ENCODE measurements at regions not wholly inside any gene's neighbourhood (a gene's known extent, or its start where the extent isn't known, plus 50 kb on each side); places are given as distances from the start of the nearest gene placed in this dataset.

DNA sequence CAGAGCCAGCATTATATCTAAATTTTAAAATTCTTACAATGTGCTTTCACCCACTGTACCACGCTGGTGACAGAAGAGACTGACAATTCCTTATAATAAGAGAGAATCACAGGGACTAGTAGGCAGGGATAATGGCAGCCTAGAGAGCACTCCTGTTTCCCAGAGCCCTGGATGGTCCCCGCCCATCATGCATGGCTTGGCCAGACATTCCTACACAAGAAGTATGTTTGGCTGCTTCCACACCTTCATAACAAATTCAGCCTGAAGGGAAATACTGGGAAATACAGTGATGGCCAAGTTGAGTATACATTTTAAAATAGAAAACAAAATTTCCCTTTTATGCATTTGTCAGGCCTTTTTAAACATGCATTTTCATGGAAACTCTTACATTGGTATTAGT is 193.5 kb upstream of the ELL2 start:
- TF ChIP-seq POLR2A (IDR thresholded peaks at IDR 0.05; ENCODE audit: low read depth, low read length): no peak
- DNase-seq (ENCODE audit: insufficient read length, low spot score) (no peak), FAIRE-seq (no peak)

DNA sequence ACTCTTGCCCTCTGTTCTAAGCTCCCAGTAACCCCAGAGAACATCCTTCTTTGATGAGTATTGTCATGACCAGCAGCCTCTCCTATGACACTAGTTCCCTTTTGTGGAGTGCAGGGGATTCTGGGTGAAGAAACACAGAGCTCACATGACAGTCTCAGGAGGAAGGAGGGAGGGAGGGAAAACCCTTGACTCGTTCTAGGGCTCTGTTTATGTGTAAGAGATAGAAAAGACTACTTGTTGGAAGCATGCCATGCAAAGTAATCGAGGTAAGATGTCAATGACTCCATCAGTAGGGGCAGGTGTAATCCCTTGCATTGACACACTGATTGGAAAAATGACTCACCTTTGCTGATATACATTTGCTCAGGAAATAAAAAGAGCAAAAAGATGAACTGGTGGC is 190.2 kb upstream of the ELL2 start:
- no peak for TF ChIP-seq POLR2A (IDR thresholded peaks at IDR 0.05; ENCODE audit: low read depth, low read length)
- FAIRE-seq: no peak
- DNase-seq (ENCODE audit: insufficient read length, low spot score): no peak

DNA sequence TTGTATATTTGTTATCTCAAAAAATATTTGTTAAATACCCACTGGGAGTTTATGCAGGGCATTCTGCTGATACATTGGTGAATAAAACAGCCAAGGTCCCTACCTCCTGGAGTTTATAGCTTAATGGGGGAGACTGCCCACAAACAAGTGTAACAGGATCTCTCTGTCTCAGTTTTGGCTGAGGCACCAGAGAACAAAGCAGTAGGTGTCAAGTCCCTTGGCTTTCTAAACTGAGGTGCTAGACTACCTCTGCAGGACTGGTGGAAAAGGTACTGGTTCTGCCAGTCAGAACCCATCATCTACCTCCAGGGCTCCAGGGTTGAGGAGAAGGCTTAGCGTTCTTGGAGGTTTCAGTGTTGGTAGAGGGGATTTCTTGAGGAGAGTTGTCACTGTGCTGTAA is 188.4 kb upstream of the ELL2 start:
- TF ChIP-seq POLR2A (IDR thresholded peaks at IDR 0.05; ENCODE audit: low read depth, low read length): no peak
- FAIRE-seq (no peak), DNase-seq (ENCODE audit: insufficient read length, low spot score) (no peak)

DNA sequence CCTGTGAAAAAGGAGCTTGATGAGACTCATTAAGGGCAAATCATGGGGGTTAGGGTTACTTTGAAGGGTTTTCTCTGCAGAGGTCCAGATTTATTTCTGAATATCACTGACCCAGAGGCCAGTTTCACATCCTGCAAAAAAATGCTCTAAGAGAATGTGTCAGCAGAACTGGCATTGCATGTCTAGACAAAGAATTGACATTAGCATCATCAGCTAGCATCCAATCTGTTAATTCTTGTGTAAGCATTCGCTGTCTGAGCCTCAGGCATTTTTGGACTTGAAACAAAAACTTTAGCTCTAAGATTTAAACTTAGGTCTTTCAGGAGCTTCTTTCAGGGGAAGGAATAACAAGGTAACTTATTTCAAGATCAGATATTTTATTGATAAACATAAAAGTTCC is 187.9 kb upstream of the ELL2 start:
- no peak for TF ChIP-seq POLR2A (IDR thresholded peaks at IDR 0.05; ENCODE audit: low read depth, low read length)
- DNase-seq (ENCODE audit: insufficient read length, low spot score): no peak
- FAIRE-seq: no peak

DNA sequence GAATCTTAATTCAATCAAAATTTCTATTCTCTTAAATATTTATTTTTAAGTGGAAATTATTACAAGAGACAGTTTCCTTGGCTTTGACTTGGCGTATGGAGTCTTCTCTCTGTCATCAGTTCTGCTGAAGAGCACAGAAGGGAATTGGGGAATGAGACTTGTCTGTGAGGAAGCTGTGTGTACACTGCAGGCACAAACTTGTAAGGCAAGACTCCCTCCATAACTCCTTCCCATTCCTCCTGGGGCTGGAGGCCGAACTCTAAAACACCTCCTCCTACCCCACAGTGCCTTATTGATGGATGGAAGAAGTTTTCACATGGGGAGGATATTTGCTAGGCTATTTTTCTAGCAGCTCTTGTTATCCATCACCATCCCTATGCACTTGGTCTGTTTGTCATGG is 187.4 kb upstream of the ELL2 start:
- no peak for FAIRE-seq
- no peak for DNase-seq (ENCODE audit: insufficient read length, low spot score)
- no peak for TF ChIP-seq POLR2A (IDR thresholded peaks at IDR 0.05; ENCODE audit: low read depth, low read length)

DNA sequence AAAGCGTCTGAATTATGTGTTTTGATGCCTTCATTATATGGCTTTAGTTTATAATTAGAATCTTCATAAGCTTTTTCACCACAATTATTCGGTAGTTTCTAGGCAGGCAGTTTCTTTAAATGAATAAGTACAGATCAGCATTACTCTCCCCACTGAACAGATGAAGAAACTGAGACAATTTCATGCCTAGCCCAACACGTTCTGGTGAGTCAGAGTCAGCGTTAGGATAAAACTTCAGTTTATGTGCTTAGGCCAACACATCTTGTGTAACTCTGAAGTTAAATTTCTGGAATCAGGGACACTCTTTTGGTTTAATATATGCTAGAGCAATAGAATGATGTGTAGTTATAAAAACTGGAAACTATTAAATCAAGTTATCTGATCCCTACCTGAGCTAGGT is 186.7 kb upstream of the ELL2 start:
- DNase-seq (ENCODE audit: insufficient read length, low spot score): no peak
- no peak for TF ChIP-seq POLR2A (IDR thresholded peaks at IDR 0.05; ENCODE audit: low read depth, low read length)

DNA sequence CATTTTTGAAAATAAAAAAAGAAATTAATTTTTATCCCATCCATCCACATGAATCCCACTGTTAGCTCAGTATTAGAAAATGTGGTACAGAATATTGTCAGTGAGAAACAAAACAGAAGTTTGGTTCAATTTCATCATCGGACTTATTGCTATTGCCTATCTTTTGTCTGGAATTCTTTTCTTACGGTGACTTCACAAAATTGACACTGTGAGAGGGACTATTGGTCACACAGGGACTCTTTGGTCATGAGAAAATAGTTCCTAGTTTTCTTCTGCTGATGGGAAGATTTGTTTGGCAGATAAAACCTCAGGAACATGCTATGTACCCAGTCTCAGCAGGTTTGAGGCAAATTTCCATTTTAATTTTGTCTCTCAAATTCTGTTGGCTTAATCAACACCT is 186.2 kb upstream of the ELL2 start:
- FAIRE-seq (no peak), DNase-seq (ENCODE audit: insufficient read length, low spot score) (no peak)
- no peak for TF ChIP-seq POLR2A (IDR thresholded peaks at IDR 0.05; ENCODE audit: low read depth, low read length)

More for the DNA sequence above, 186.7 kb upstream of the ELL2 start:
- FAIRE-seq: no peak

DNA sequence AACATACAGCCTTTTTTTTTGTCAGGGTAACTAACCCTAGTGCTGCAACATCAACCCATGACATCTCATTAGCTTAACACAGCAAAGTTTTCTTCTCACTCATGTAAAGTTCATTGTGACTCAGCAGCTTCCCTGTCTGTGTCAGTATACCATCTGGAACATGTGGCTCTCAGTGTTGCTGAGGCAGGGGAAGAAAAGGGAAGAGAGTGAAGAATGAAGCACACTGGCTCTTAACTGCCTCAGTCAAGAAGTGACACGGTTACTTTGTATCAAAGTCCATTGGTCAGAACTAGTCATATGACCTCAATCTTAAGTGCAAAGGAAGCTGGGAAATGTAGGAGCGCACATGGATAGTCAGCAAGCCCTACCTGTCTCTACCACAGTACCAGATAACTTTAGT is 185.0 kb upstream of the ELL2 start:
- TF ChIP-seq POLR2A (IDR thresholded peaks at IDR 0.05; ENCODE audit: low read depth, low read length): no peak
- peak; percentile 66 for FAIRE-seq
- no peak for DNase-seq (ENCODE audit: insufficient read length, low spot score)

DNA sequence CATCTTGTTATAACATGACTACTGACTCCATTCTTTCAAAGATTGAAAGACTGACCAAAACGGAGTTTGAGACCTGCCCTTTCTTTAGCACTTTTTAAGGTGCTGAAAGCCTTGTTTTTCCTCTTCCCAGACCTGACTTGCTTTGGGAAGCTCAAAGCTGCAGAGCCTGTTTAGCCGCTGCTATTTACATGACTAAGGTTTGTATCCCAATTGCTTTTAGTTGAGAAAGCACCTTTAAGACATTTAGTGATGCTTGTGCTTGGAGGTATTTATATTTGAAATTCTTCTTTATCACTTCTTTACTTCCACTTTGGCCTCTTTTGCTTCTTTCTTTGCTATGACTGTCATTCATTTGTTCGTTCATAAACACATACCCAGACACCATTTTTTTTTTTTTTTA is 182.6 kb upstream of the ELL2 start:
- DNase-seq (ENCODE audit: insufficient read length, low spot score): no peak
- FAIRE-seq: no peak
- TF ChIP-seq POLR2A (IDR thresholded peaks at IDR 0.05; ENCODE audit: low read depth, low read length): no peak

DNA sequence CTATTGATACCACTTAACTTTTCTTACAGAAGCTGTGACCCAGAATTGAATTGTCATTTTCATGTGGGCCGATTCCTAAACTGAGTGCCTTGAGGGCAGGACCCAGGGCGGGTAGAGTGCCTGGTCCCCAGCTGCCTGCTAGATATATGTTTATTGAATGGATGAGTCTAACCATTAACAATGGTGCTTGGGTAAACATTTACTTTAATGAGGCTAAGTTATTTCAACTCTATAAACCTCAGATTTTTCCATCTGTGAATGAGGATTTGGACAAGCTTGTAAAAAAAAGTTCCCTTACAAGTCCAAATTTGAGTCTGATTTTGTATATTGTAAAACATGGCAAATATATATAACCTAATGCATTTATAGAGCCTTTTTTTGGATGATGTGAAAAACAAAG is 181.8 kb upstream of the ELL2 start:
- FAIRE-seq (no peak), DNase-seq (ENCODE audit: insufficient read length, low spot score) (no peak)
- TF ChIP-seq POLR2A (IDR thresholded peaks at IDR 0.05; ENCODE audit: low read depth, low read length): no peak

DNA sequence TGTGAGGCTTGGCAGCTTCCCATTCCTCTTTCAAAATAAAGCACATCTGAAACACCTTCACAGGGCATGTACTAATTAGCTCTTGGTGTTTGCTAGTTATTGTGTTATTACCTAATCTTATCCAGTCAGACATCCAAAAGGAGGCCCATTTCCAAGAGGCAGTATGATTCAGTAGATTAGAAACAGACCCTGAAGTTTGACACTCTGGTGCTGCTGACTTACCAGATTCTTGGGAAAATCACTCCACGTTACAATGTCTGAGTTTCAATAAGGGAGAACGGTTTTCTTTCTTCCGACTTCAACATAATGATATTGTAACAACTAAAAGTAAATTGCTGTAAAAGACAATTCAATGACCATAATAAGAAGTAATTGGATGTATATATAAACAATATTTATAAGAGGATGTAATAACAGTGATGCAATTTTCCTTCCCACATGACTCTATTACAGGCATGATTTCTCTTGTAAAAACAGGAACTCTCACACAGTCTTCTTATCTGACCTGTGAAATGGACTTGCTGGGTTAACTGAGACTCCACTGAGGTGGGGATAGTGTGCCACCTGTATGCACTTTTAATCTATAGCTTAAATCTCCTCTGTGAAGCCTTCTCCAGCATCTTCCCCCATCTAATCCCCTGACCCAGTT is 181.3 kb upstream of the ELL2 start:
- FAIRE-seq (peak; percentile 60), DNase-seq (ENCODE audit: insufficient read length, low spot score) (no peak)
- no peak for TF ChIP-seq POLR2A (IDR thresholded peaks at IDR 0.05; ENCODE audit: low read depth, low read length)

DNA sequence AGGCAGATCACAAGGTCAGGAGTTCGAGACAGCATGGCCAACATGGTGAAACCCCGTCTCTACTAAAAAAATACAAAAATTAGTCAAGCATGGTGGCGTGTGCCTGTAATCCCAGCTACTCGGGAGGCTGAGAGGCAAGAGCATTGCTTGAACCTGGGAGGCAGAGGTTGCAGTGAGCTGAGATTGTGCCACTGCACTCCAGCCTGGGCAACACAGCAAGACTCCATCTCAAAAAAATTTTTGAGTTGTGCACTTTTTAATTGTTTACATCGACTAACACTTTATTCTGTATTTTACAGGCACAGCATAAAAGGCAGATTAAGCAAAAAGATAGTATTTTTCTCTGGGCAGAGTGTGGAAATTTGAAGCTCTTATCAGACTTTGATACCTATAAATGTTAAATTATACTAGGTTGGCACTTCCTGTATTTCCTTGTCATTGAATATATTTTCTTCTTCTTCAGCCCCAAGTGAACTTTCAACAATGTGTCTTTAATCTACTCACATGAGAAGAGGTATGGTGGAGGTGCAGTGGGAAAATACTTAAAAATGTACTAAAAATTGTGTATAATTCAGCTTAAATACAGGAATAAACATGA is 180.6 kb upstream of the ELL2 start:
- FAIRE-seq: peak; percentile 6
- TF ChIP-seq POLR2A (IDR thresholded peaks at IDR 0.05; ENCODE audit: low read depth, low read length): no peak
- DNase-seq (ENCODE audit: insufficient read length, low spot score): no peak

DNA sequence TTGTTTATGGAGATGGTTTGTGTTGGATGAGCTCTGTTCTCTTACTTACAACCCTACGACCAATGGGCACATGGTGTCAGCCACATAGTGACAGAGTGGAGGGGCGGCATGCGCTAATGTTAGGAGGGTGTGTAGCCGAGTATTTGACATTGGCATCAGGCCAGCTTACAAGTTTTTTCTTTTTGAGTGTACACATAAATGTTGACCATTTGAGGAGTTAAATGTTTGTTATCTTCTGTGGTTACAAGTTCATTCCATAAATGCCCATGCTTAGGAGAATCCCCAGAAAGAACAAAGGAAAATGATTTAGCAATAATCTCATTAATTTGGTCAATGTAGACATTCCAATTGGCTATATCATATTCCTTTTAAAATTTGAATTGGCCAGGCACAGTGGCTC is 180.1 kb upstream of the ELL2 start:
- peak; percentile 11 for FAIRE-seq

DNA sequence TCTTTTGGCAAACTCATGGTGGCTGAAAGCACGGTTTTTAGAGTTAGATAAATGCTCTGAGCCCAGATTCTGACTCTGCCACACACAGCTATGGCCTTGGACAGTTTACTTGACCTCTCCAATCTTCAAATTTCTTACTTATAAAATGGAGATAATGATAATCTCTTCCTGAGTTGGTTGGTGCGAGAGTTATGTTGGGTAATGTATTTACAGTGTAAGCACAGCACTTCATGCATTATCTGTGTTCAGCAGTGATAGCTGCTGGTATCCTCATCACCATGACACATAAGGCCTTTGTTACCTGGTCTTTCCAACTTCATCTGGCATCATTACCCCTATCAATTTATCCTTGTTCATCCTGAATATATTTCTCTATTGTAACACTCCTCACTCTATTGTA is 178.8 kb upstream of the ELL2 start:
- FAIRE-seq (peak; percentile 27), DNase-seq (ENCODE audit: insufficient read length, low spot score) (no peak)
- no peak for TF ChIP-seq POLR2A (IDR thresholded peaks at IDR 0.05; ENCODE audit: low read depth, low read length)

More for the DNA sequence above, 180.1 kb upstream of the ELL2 start:
- no peak for DNase-seq (ENCODE audit: insufficient read length, low spot score)
- TF ChIP-seq POLR2A (IDR thresholded peaks at IDR 0.05; ENCODE audit: low read depth, low read length): no peak

DNA sequence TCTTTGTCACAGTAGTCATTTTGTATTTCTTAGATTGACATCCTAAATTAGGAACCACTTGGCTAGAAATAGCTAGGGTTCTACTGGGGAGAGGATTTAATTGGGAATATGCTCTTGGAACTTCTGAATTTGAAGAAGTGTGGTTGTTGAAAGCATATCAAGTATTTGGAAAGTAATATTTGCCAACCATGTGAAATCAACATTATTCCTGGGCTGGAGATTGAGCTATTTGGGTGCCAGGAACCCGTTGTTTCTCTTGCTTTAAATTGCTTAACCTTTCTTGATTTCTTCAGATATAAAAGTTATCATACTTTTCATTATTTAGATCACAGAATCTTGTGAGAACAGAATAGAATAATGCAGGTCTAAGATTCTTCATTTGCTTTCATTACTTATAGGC is 178.4 kb upstream of the ELL2 start:
- DNase-seq (ENCODE audit: insufficient read length, low spot score) (no peak), FAIRE-seq (no peak)
- no peak for TF ChIP-seq POLR2A (IDR thresholded peaks at IDR 0.05; ENCODE audit: low read depth, low read length)
